Keratinocyte (primary cell): ENCODE measurements at regions not wholly inside any gene's neighbourhood (a gene's known extent, or its start where the extent isn't known, plus 50 kb on each side); places are given as distances from the start of the nearest gene placed in this dataset.

Experiments used
- DNase-seq: peaks from one replicate; pipeline ENCODE4 v3.0.0-alpha.2; 2011; ENCODE audit warnings: low read depth, missing footprints, low spot score
- FAIRE-seq: peaks from 2 replicates; lab custom pipeline; 2011; peaks lifted over from hg19 to GRCh38; lab: Jason Lieb, UNC
- H2AFZ ChIP-seq: 2 replicates; pipeline ENCODE4 v1.6.0; 2012; ENCODE audit warnings: low read length, control low read depth, inconsistent platforms; ENCODE audit not compliant: control insufficient read depth
- H3K27ac ChIP-seq: 2 replicates; pipeline ENCODE4 v1.5.1; 2011; ENCODE audit warnings: low read length; ENCODE audit not compliant: control insufficient read depth, insufficient read depth
- H3K27me3 ChIP-seq: 3 replicates; pipeline ENCODE4 v1.6.0; 2011; ENCODE audit warnings: low read length; ENCODE audit not compliant: control insufficient read depth, insufficient read depth; ENCODE audit errors: extremely low read depth
- H3K36me3 ChIP-seq, 2 experiments: 2 replicates in 1 of 2; 3 replicates in 1 of 2; pipeline ENCODE4 v1.5.1; 2011; ENCODE audit warnings: low read length in 2 of 2, mild to moderate bottlenecking in 1 of 2; ENCODE audit not compliant: control insufficient read depth in 2 of 2, insufficient read depth in 2 of 2; ENCODE audit errors: extremely low read depth in 1 of 2
- H3K4me1 ChIP-seq: 3 replicates; pipeline ENCODE4 v1.5.1; 2011; ENCODE audit warnings: low read length; ENCODE audit not compliant: control insufficient read depth, insufficient read depth; ENCODE audit errors: extremely low read depth
- H3K4me2 ChIP-seq: 3 replicates; pipeline ENCODE4 v1.6.0; 2011; ENCODE audit warnings: low read depth, low read length; ENCODE audit not compliant: control insufficient read depth, insufficient read depth; ENCODE audit errors: extremely low read depth
- H3K4me3 ChIP-seq, 3 experiments: fragments of 200-600 bp in 1 of 3; sonication (generic) in 1 of 3; 2 replicates in 2 of 3; 3 replicates in 1 of 3; pipeline ENCODE4 v1.5.1; 2011 to 2016; ENCODE audit warnings: low read length in 3 of 3, mild to moderate bottlenecking in 3 of 3, control low read depth in 2 of 3, inconsistent platforms in 1 of 3, low read depth in 1 of 3, mixed read lengths in 1 of 3, mixed run types in 1 of 3, moderate library complexity in 1 of 3; ENCODE audit not compliant: control insufficient read depth in 2 of 3, insufficient read depth in 2 of 3; ENCODE audit errors: extremely low read depth in 1 of 3
- H3K79me2 ChIP-seq: 2 replicates; pipeline ENCODE4 v1.6.0; 2012; ENCODE audit warnings: low read length; ENCODE audit not compliant: control insufficient read depth, insufficient read depth
- H3K9ac ChIP-seq: 3 replicates; pipeline ENCODE4 v1.6.0; 2011; ENCODE audit warnings: low read length; ENCODE audit not compliant: control insufficient read depth, insufficient read depth; ENCODE audit errors: extremely low read depth
- H3K9me1 ChIP-seq: 3 replicates; pipeline ENCODE4 v1.6.0; 2011; ENCODE audit warnings: low read length; ENCODE audit not compliant: control insufficient read depth, insufficient read depth; ENCODE audit errors: extremely low read depth
- H3K9me3 ChIP-seq: 2 replicates; pipeline ENCODE4 v1.5.1; 2012; ENCODE audit warnings: low read depth, low read length; ENCODE audit not compliant: control insufficient read depth
- H4K20me1 ChIP-seq: 3 replicates; pipeline ENCODE4 v1.6.0; 2011; ENCODE audit warnings: low read length; ENCODE audit not compliant: control insufficient read depth, insufficient read depth; ENCODE audit errors: extremely low read depth
- EZH2 ChIP-seq: IDR thresholded peaks from one replicate; pipeline ENCODE4 v1.6.1; 2012; ENCODE audit warnings: inconsistent platforms, mild to moderate bottlenecking, low read length, moderate library complexity
- dilution Hi-C: fragments of 300-500 bp; cut with MboI; formaldehyde crosslinking; loops from one replicate; pipeline ENCODE4 v1.7.0; 2020; ENCODE audit warnings: low sequenced_read_pairs; ENCODE audit not compliant: extremely low pct_ligation_motif_present
- TF ChIP-seq, protein P1 (sequence below), 3 experiments: IDR thresholded peaks in 1 of 3; conservative IDR thresholded peaks in 1 of 3; optimal IDR thresholded peaks in 1 of 3; 2 replicates in 2 of 3; 3 replicates in 1 of 3; pipeline versions ENCODE3 to v1.5.1; 2011; ENCODE audit warnings: low read length in 3 of 3, mild to moderate bottlenecking in 3 of 3, moderate library complexity in 2 of 3, control low read depth in 1 of 3, inconsistent platforms in 1 of 3; ENCODE audit not compliant: insufficient read depth in 2 of 3; ENCODE audit errors: extremely low read depth in 1 of 3

DNA sequence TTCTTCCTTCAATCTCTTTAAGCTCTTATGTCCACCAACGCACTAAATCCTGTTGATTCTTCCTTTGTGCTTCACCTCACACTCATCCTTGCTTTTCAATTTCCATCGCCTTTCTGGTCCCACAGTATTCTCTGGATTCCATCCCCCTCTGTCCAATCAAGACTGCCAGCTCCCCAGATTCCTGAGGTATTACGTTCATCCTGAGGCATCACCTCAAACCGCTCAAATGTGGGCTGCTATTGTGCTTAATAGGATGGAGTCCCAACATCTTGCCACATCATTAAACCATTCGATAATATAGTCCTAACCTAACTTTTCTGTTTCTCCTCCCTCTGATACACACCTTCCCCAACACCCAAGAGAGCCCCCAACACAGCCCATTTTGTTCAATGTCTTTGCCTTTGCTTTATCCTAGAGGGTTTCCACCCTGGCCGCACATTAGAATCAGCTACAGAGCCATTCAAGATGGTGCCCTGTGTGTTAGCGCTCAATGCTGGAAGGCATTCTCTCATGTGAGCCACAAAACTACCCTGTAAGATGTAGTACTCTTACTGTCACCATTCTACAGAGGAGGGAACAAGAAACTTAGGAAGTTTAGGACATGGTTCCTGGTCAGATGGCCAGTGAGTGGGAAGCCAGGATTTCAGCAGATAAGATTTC lies 79.5 kb upstream of the LEP start:
- H3K27me3 ChIP-seq = peaks cover 7% of the 10 kb centered on the region
- FAIRE-seq (no peak), DNase-seq (no peak)
- dilution Hi-C loops = no loop called here
- H2AFZ ChIP-seq = no peak overlapping the region
- H3K4me2 ChIP-seq = no peak overlapping the region
- TF ChIP-seq, protein P1, sequence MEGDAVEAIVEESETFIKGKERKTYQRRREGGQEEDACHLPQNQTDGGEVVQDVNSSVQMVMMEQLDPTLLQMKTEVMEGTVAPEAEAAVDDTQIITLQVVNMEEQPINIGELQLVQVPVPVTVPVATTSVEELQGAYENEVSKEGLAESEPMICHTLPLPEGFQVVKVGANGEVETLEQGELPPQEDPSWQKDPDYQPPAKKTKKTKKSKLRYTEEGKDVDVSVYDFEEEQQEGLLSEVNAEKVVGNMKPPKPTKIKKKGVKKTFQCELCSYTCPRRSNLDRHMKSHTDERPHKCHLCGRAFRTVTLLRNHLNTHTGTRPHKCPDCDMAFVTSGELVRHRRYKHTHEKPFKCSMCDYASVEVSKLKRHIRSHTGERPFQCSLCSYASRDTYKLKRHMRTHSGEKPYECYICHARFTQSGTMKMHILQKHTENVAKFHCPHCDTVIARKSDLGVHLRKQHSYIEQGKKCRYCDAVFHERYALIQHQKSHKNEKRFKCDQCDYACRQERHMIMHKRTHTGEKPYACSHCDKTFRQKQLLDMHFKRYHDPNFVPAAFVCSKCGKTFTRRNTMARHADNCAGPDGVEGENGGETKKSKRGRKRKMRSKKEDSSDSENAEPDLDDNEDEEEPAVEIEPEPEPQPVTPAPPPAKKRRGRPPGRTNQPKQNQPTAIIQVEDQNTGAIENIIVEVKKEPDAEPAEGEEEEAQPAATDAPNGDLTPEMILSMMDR (optimal IDR thresholded peaks at IDR 0.05 in 1 of 3, IDR thresholded peaks at IDR 0.05 in 1 of 3, conservative IDR thresholded peaks at IDR 0.05 in 1 of 3; ENCODE audit: extremely low read depth in 1 of 3, insufficient read depth in 2 of 3, low read length in 3 of 3) = no peak
- TF ChIP-seq EZH2 = no peak
- H3K79me2 ChIP-seq = no peaks in the 10 kb centered on the region
- no peak overlapping the region for H3K27ac ChIP-seq
- H4K20me1 ChIP-seq = no peaks in the 10 kb centered on the region
- H3K9me1 ChIP-seq = no peaks in the 10 kb centered on the region
- H3K9me3 ChIP-seq = no peaks in the 10 kb centered on the region
- H3K9ac ChIP-seq = no peak overlapping the region
- no peaks in the 10 kb centered on the region for H3K36me3 ChIP-seq
- H3K4me3 ChIP-seq = no peak overlapping the region
- peaks cover 23% of the 10 kb centered on the region for H3K4me1 ChIP-seq

DNA sequence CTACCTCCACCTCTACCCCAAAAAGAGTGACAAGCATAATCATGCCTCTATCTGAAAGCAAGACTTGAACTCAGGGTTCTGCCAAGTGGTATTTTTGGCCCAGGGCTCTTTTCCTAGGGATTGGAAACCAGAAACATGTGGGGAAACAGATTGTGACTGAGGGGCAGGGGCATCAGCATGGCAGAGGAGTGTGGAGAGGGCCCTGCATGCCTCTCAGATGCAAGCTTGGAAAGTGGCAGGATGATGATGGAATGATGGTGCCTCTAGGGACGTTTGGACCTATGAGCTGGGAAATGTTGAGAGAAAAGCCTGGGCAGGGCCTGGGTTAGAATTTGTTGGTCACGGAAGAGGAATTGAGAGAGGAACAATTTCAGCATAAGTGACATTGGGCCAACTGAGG lies 78.4 kb upstream of the LEP start:
- TF ChIP-seq, protein P1 (optimal IDR thresholded peaks at IDR 0.05 in 1 of 3, IDR thresholded peaks at IDR 0.05 in 1 of 3, conservative IDR thresholded peaks at IDR 0.05 in 1 of 3; ENCODE audit: extremely low read depth in 1 of 3, insufficient read depth in 2 of 3, low read length in 3 of 3) = no peak
- TF ChIP-seq EZH2 = no peak
- no peak for FAIRE-seq
- dilution Hi-C loops = no loop called here

More for the DNA sequence above, 78.4 kb upstream of the LEP start:
- Histone ChIP-seq H3K4me2 (no peak overlapping the region), H3K27me3 (peaks cover 17% of the 10 kb centered on the region), H3K79me2 (no peaks in the 10 kb centered on the region), H4K20me1 (no peaks in the 10 kb centered on the region), H3K9me1 (no peaks in the 10 kb centered on the region), H2AFZ (no peak overlapping the region), H3K9ac (no peak overlapping the region), H3K27ac (no peak overlapping the region), H3K4me3 (no peak overlapping the region), H3K36me3 (no peaks in the 10 kb centered on the region), H3K4me1 (peaks cover 23% of the 10 kb centered on the region), H3K9me3 (no peaks in the 10 kb centered on the region)
- no peak for DNase-seq
